NOMO-1 treated with dmso at 0.1 percent for 144 hours (cell line): ENCODE measurements at regions not wholly inside any gene's neighbourhood (a gene's known extent, or its start where the extent isn't known, plus 50 kb on each side); places are given as distances from the start of the nearest gene placed in this dataset.
A peak's percentile ranks its signal among the peaks of the same experiment; 100 is the strongest.

Experiments used
- DNase-seq: peaks from one replicate; lab custom pipeline; 2025; ENCODE audit not compliant: unreplicated experiment; lab: John Stamatoyannopoulos, UW

DNA sequence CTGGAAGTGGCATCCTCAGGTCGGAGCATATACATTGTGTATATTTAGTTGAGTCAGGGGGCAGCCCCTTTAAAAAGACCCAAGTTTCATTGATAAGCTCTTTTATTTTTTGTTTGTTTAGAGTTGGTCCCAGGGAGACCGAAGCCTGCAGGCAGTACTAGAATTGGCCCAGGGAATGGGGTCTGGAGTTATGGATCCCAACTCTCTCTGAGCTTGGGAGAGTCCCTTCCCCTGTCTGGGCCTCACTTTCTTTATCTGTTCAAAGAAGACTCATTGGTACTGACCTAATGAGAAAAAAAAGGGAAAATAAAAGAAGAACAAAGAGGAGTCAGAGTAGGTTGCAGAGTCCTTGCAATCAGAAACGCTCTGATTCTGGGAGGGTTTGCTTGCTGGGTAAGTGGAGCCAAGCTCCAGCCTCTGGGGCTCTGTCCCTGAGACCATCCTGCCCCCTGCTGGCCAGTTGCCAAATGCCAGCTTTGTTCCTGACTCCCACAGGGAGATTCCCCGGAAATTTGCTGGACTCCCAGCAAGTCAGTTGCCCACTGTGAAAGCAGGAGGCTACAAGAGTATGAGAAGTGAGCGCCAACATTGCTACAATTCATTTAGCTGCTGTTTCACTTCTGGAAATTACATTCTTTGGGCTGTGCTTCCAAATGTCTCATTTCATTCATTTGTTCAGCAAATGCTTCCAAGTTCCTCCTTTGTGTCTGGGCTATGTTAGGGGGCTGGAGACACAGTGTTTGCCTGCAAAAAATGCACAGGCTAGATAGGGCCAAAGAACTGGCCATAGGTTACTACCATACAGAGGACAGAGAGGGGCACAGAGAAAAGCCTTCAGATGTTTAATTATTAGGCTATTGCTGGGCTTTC lies 156.2 kb downstream of the MELK start:
- peak; percentile 4 for DNase-seq

DNA sequence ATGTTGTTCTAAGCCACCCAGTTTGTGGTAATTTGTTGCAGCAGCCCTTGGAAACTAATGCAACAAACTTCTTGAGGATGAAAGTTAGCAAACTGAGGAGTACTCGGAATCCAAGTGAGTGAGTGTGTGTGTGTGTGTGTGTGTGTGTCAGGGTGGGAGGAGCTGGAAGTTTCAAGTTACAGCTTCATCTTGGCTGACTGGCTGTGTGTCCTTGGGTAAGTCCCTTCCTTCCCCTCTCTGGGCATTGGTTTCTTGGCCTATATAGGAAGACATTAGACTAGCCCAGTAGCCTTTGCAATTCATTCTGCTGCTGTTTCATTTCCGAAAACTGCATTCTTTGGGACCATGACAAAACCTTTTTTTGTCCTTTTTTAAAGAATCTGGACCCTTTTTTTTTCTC lies 157.2 kb downstream of the MELK start:
- DNase-seq: no peak

DNA sequence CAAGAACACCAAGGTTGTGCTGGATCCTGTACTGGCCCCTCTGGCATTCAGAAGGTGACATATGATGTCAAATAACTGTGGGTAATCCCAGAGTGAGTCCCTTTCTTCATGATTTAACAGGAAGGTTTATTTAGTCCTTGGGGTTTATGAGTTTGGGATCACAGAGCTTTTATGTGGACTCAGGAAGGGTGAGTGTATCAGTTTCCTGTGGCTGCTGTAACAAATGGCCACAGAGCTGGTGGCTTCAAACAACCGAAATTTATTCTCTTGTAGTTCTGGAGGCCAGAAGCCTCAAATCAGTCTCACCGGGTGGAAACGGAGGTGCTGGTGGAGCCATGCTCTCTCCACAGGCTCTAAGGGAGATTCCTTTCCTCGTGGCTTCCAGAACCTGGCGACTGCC lies 157.7 kb downstream of the MELK start:
- no peak for DNase-seq

DNA sequence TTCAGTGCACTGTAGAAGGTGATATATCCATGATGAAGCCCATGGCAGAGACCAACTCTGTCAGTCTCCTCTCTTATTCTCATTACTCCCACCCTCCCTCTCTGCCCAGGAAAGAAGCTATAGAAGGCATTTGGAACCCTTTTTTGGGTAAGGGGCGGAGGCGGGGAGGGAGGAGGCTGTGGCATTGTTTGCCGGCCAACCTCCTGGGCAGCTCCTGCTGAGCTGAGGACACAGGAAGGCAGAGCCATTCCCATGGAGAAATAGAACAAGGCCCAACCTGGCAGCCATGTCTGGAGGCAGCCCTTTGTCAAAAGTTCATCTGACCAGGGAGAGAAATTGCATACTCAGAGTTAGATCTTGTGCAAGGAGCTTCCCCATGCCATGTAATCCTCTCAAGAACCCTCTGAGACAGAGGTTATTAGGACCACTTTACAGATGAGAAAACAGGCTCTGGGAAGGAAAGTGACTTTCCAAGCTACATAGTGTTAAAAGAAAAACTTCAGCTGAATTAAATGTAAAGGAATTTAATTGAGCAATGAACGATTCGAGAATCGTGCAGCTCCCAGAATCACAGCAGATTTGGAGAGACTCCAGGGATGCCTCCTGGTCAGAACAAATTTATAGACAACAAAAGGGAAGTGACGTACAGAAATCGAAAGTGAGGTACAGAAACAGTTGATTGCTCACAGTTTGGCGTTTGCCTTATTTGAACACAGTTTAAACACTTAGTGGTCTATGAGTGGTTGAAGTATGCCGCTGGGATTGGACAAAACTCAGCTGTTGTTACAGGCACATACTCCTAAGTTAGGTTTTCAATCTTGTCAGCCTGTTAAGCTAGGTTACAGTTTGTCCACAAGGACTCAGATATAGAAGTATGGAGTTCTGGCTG lies 158.6 kb downstream of the MELK start:
- peak; percentile 6 for DNase-seq

DNA sequence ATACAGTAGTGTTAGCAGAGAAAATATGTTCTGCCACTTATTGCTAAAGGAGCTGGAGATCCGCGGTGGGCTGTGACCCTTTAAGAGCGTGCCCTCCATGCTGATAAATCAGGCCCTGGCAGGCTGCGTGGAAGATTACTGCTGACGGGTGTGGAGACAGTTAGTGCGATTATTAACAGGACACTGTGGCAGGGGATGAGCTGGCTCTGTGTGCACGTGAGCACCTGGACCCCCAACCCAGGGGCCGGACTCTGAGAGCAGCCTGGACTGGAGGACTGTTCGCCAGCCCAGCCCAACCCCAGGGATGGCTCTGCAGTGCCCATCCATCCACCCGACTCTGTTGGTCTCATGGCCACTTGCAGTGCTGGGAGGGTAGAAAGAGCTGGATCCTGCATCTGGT lies 162.0 kb downstream of the MELK start:
- no peak for DNase-seq

DNA sequence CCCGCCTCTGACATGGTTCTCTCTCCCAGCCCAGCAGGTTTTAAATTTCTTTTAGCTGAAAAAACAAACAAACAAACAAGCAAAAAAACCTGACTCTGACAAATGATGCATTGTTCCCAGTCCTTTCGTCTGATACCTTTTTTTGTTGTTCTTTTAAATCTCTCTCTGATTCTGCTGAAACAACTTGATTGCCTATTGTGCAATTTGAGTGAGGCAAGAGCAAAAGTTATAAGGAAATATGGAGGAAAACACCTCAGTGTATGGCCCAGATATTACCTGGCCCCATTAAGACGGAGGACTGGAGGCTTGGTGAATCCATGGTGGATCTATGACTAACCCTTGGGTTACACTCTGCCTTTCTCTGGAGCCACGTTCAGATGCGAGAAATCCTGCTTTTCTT lies 164.0 kb downstream of the MELK start:
- DNase-seq: no peak

DNA sequence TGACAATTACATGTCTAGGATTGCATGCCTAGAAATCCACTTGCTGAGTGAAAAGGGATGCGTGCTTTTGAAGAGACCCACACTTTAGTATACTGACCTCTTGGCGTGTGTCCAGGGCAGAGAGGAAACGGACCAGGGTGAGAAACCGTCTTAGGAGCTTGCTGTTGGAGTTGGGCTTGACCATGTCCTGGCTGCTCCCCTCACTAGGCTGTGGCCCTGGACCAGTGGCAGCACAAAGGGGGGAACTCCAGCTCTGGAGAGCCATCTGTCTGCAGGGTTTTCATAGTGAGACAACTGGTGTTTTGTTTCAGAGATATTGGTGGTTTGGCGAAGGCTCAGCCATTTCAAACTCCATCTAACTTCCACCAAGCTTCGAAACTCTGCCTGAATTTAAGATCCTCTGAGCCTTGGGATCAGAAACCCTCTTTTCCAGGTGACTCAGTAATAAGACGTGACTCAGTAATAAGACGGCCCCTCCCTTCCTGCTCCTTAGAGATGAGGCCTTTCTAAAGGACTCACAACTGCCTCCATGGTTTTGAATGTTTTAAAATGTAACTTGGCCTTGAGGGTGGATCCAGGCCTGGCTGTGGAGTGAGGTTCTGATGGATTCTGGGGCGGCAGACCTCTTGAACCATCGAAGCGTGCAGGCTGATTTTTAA lies 165.8 kb downstream of the MELK start:
- DNase-seq: no peak

DNA sequence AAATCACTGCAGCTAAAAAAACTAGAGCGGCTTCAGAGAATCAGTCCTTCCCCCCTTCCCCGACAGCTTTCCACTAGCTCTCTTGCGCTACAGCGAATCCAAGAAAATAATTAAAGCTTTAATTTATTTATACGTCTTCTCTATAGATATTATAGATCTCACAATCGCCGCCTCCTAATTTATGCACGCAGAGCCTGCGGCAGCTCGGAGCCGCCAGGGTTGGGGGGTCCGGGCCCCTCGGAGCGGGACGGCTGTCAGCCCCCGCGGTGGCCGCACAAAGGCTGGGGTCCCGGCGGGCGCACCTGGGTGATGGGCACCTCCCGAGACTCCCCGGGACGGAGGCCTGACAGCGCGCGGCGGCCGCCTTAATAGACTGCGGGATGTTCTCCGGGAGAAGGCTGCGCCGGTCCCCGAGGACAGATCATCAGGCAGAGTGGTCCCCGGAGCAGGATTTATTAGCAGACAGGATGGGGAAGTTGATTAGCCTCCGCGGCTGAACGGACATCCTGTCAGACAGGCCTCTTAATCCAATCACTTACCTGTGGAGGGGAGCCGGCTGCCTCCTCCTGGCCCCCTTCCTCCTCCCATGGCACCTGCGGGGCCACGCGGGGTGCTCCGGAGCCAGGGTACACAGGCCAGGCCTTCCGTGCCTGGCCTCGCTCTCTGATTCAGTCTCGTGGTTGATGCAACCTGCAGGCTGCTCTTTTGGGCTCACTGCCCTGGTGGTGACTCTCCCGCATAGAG lies 166.8 kb downstream of the MELK start:
- DNase-seq: no peak

DNA sequence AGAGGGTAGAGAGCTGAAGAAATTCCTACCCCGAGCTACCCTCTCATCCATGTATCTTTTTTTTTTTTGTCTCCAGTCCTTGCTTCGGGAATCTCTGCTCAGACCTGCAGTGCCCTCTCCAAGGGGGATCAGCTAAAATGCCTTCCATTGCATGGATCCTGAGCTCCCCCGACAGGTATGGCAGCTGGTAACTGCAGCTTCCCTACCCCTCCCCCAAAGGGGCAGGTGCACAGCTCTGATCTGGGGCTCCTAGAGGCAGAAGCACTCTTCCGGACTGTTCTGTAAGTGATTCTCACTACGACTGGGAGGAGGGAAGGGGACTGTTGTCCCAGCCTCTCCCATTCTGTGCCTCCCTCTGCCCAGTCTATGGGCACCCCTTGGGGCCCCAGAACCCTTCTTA lies 169.6 kb downstream of the MELK start:
- no peak for DNase-seq

DNA sequence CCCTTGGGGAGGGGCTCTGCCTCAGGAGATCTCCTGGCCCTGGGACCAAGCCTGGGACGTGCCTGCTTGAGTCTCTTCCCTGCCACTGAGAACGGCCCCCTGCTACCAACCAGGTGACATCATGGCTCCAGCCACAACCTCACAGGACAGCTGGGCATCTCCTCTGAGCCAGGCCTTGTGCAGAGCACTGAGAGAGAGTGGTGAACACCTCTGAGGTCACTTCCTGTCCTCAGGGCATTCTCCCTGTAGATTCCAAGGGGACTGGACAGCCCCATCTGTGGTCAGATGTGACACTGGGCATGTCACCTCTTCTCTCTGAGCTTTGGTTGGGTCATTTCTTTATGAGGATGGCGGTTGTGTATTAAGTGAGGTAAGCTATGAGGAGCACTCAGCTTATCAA lies 172.0 kb downstream of the MELK start:
- DNase-seq: no peak

DNA sequence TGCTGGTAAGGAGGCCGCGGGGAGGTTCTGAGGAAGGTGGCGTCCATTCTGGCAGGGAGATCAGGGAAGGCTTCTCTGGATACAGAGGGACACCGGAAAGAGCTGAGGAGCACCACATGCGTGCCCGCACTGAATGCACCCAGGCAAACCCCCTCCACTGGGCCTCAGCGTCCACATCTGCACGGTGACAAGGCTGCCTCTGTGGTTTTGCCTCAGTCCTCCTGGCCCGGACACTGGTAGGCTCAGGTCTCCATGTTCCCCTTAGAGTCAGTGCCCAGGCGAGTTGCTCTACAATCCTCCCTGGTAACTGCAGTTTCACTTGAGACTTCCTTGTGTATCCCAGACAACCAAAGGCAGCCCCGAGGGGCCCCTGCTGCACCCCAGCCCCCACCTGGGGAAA lies 173.3 kb downstream of the MELK start:
- no peak for DNase-seq

DNA sequence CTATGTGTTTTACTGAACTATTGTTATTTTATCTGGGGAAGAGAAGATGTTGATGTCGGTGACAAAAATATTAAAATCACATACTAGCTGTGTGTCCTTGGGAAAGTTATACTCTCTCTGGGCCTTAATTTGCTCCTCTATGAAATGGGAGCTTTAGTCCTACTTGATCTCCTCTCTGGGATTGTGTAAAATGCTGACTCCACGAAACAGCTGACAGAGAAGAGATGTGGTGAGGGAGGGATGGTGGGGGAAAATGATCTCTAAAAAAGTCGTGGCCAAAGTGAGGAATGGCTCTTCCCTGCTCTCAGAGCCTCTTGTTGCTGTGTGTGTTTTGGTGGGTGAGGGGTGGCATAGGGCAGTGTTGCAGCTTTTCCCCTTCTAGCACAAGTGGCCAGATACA lies 173.7 kb downstream of the MELK start:
- no peak for DNase-seq

DNA sequence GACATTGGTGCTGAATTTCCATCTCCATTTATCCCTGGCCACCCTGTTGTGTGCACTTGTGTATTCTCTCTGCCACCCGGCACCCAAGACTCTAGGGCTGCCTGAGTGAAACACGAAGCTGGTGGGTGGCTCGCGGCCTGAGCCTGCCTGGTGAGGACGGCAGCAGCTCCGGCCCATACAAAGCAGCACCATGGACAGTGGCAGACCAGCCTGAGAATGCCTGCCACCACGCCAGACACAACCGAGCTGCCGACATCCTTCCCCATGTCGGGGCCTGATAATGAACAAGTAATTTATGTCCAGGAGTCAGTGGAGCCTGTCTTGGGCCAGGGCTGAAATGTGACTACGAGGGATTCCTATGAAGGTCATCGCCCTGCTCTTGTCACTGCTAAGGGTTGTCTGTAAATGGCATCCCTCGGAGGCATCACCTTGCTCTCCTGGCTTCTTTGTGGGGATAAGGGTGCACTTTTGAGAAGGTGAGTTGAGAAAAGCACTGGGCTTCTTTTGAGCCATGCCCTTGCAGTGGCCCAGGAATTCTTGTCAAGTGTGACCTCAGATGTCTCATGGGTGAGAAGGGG lies 175.7 kb downstream of the MELK start:
- DNase-seq: peak; percentile 0

DNA sequence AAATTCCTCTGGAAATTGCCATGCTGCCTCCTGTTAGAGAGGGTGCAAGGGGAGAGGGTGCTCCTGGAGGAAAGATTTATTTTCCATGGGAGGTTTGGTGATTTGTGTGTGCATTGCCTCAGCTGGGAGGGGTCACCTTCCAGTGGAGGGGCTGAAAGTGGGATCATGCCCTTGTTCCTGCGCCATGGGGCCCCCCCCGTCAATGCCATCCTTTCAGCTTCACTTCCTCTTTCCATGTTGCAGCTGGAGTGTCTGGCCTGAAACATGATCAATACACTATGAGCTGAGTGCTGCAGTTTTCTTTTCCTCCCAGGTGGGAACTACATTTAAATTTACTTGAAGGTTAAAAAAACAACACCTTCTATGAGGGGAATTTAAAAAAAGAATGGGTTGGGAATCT lies 176.8 kb downstream of the MELK start:
- DNase-seq: no peak

DNA sequence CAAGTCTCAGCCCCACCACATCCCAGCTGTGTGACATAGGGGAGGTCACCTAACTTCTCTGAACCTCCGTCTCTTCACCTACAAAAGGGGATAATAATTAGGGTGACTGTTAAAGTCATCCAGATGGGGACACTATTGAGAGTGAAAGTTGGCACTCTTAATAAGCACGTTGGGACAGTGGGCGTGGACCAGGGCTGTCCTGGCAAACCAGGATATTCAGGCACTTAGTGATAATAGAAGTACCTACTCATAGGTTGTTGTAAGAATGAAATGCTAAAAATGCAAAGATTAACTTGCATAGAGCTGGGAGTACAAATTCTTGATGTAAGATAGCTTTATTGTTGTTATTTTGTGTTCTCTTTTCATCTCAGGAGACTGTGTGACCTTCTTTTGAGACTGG lies 177.9 kb downstream of the MELK start:
- DNase-seq: no peak

DNA sequence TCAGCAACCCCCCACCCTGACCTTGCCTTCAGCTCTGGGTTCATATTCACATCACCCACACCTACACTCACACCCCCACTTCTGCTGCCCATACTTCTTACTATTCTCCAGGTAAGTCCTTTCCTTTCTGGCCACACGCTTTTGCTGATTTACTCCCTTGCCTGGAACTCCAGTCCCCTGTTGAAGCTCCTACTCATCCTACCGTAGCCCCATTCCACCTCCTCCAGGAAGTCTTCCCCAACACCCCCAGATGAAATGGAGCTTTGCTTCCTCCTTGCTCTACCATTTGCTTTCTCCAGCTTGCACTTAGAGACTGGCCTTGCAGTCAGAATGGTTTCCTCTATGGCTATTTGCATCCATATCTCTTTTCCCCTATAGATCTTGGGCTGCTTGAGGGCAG lies 182.3 kb downstream of the MELK start:
- DNase-seq: no peak

DNA sequence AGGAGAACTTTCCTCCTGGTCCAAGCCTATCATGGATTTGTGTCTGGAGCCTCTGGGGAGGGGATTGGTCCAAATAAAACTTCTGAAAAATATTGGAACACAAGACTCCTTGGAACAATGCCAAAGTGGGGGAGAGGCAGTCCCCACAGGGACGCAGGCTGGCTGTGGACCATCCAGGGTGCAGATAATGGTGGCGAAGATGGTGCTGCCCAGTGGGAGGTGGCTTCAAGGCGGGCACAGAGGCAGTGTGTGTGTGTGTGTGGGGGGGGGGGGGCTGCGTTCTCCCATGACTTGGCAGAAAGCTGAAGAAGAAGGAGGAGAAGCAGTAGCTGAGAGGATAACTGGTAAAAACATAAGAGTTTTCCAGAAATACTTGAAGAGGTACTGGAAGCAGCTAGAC lies 186.4 kb downstream of the MELK start:
- DNase-seq: no peak

DNA sequence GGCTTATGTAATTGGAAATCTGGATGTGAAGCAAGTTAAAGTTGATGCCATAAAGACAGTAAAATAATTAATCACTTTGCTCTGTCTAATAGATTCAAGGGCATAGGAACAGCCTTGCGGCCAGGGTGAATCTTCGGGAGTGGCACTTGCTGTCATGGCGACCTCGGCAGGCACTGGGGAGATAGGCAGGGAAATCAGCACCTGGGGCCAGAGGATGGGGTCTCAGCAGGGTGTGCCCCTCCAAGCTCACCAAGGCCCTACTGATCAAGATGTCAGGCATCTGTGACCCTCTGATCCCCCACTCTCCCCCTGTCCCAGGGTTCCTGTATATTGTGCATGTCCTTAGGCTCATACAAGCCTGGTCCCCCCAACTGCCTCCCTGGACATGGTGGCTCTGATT lies 187.3 kb downstream of the MELK start:
- no peak for DNase-seq

DNA sequence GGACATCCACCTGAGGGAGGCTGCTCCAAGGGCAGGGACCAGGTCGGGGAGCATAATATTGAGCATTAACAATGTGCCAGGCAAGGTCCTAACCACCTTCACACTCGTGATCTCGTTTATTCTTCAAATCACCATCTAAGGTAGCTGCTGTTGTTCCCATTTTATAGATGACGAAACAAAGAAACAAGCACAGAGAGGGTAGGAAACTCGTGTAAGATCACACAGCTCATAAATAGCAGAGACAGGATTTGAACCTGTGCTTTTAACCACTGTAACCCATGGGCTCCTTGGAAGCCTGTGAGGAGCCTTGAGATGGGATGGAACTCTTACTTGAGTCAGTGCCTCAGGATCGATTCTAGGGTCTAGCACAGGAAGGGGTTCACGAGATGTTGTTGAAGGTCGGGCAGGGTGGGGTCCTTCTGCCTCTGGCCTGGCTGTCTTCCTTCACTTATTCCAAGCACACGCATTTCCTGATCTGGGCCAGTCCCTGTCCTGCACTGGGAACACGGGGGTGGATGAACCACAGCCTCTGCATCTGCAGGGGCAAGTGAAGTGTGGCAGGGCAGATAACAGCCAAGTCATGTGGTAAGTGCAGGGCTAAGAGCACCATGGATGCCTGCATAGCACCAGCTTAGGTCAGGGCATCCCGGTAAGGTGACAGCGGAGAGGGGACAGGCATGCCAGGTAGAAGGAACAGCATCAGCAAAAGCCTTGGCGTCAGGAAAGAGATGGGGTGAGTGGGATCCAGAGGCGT lies 188.1 kb downstream of the MELK start:
- DNase-seq: no peak

DNA sequence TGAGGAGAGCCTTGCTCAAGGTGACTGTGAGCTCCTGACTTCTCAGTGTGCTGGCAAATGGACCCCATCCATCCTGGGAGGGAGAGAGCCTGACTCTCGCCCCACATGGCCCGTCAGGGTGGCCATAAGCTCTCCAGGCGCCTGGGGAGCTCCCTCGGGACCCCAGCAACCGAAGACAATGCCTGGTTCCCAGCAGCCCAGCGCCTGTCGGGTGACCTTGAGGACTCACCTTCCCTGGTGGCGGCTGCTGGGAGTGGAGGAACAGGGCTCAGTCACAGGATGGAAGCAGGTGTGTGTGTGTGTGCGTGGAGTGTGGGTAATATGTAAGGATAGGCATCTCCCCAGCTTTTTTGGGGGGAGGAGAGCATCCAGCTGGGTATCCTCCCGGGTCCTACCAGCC lies 190.3 kb downstream of the MELK start:
- no peak for DNase-seq
